Hepatocyte (in vitro differentiated cells): ENCODE measurements at regions not wholly inside any gene's neighbourhood (a gene's known extent, or its start where the extent isn't known, plus 50 kb on each side); places are given as distances from the start of the nearest gene placed in this dataset.

Experiments
- EZH2 ChIP-seq: fragments of 200-600 bp; sonication (generic); IDR thresholded peaks from 2 replicates; pipeline ENCODE4 v1.6.1; 2016; ENCODE audit warnings: antibody characterized with exemption, mild to moderate bottlenecking, borderline replicate concordance
- EZH2phosphoT487 ChIP-seq: fragments of 200-600 bp; sonication (generic); IDR thresholded peaks from one replicate; pipeline ENCODE4 v1.6.1; 2018; ENCODE audit warnings: antibody characterized with exemption, mild to moderate bottlenecking, low read depth, moderate library complexity; ENCODE audit not compliant: unreplicated experiment, severe bottlenecking
- TF ChIP-seq, protein P1 (sequence below): fragments of 200-600 bp; sonication (generic); IDR thresholded peaks from 2 replicates; pipeline ENCODE4 v1.5.1; 2016; ENCODE audit warnings: antibody characterized with exemption, mild to moderate bottlenecking; ENCODE audit not compliant: poor library complexity

DNA sequence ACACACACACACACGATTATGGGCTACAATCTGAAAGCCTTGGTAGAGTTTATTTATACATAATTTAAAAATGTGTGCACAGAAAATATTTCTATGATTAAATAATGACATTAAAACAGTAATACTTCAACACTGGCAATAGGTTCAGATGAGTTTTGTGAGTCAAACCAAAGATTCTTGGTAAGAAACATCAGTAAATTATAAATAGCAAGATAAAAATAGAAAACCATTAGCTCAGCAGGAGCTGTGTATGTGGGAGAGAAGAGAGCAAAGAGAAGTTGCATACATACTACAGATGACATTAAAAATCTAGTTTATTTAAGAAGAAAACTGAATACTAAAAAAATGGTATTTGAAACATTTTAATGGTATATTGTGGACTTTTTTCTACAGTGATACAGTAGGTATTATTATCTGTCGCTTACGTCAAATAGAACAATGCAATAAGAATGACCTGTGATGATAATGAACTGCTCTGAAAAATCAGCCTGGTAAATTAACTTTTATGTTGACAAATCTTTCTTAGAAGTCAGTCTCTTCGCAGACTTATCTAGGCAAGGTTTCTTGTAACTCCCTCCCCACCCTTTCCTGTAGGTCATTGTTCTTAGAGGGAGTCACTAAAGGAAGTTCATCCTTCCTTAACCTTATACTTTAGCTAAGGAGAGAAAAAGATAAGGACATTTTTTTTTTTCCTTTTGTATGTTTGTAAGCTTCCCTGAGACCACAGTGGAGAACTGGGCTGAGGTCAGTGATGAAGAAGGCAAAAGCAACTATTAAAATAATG is 149.3 kb downstream of the GJA1 start:
- TF ChIP-seq, protein P1, sequence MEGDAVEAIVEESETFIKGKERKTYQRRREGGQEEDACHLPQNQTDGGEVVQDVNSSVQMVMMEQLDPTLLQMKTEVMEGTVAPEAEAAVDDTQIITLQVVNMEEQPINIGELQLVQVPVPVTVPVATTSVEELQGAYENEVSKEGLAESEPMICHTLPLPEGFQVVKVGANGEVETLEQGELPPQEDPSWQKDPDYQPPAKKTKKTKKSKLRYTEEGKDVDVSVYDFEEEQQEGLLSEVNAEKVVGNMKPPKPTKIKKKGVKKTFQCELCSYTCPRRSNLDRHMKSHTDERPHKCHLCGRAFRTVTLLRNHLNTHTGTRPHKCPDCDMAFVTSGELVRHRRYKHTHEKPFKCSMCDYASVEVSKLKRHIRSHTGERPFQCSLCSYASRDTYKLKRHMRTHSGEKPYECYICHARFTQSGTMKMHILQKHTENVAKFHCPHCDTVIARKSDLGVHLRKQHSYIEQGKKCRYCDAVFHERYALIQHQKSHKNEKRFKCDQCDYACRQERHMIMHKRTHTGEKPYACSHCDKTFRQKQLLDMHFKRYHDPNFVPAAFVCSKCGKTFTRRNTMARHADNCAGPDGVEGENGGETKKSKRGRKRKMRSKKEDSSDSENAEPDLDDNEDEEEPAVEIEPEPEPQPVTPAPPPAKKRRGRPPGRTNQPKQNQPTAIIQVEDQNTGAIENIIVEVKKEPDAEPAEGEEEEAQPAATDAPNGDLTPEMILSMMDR = no peak
- TF ChIP-seq EZH2 (no peak), EZH2phosphoT487 (no peak)
